ENCODE measurements at regions not wholly inside any gene's neighbourhood (a gene's known extent, or its start where the extent isn't known, plus 50 kb on each side); places are given as distances from the start of the nearest gene placed in this dataset.
"Not testable (repeated sequence)": the region's sequence is repeated elsewhere in the genome, so short reads cannot be mapped to it uniquely, and the experiment has no call there.

GRCh38 chr6:4721368-4721767 is 54.8 kb upstream of the CDYL start:
- TF ChIP-seq CTCF (IDR thresholded peaks at IDR 0.05; ENCODE audit: low read depth, low read length); EZH2phosphoT487 (IDR thresholded peaks at IDR 0.05; ENCODE audit: low read depth): not testable (repeated sequence)
